ENCODE measurements at regions not wholly inside any gene's neighbourhood (a gene's known extent, or its start where the extent isn't known, plus 50 kb on each side); places are given as distances from the start of the nearest gene placed in this dataset.

DNA sequence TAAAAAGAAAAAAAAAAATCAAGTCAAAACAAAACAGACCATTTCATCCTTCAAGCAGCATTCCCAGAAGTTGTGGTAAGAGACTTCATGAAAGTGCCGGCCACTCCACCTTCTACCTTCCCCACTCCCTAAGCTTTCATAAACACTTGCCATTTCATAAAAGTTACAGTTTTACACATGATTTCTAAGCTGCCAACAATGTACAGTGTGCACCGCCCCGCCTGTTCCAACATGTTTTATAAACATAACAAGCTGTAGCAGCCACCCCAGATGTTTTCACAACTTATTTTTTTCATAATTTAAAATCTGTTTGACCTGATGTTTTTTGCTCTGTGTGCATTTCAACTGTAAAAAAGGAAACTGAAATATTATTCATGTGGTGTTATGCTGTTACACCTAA lies 608.1 kb downstream of the TOX3 start:
- TF ChIP-seq POLR2A (IDR thresholded peaks at IDR 0.05; ENCODE audit: low read depth, low read length): no peak
- no peak for TF ChIP-seq MXI1 (IDR thresholded peaks at IDR 0.05; ENCODE audit: borderline replicate concordance, low read depth, low read length)
- no peak for TF ChIP-seq CTCF (conservative IDR thresholded peaks at IDR 0.05; ENCODE audit: low read depth, low read length)
- no peak for TF ChIP-seq BHLHE40 (IDR thresholded peaks at IDR 0.05; ENCODE audit: low read depth, low read length)
- no peak for TF ChIP-seq RCOR1 (IDR thresholded peaks at IDR 0.05; ENCODE audit: insufficient replicate concordance, low read length)
- no peak for TF ChIP-seq ELK1 (IDR thresholded peaks at IDR 0.05; ENCODE audit: borderline replicate concordance, low read depth, low read length)
- TF ChIP-seq RAD21 (IDR thresholded peaks at IDR 0.05; ENCODE audit: low read length): no peak
- no peak for TF ChIP-seq USF2 (IDR thresholded peaks at IDR 0.05; ENCODE audit: low read depth, low read length)
- no peak for TF ChIP-seq SMC3 (IDR thresholded peaks at IDR 0.05; ENCODE audit: low read depth, low read length)
- no peak for TF ChIP-seq FOS (IDR thresholded peaks at IDR 0.05; ENCODE audit: low read depth, low read length)
- no peak for TF ChIP-seq RFX5 (IDR thresholded peaks at IDR 0.05; ENCODE audit: low read depth, low read length)
- TF ChIP-seq CHD1 (IDR thresholded peaks at IDR 0.05; ENCODE audit: low read depth, low read length): no peak
- no peak for TF ChIP-seq NFE2L2 (IDR thresholded peaks at IDR 0.05; ENCODE audit: low read depth, low read length)

All from IMR-90 (cell line).